Testis (tissue), 2 donors: ENCODE measurements at regions not wholly inside any gene's neighbourhood (a gene's known extent, or its start where the extent isn't known, plus 50 kb on each side); places are given as distances from the start of the nearest gene placed in this dataset.

Experiments used
- DNase-seq: peaks from one replicate; pipeline ENCODE4 v3.0.0-alpha.2; 2019
- H3K27ac ChIP-seq, 2 donors: fragments of 200-600 bp; sonication (generic); one replicate each; pipeline ENCODE4 v1.5.1; 2019
- H3K27me3 ChIP-seq: fragments of 200-600 bp; sonication (generic); one replicate; pipeline ENCODE4 v1.5.1; 2019
- H3K36me3 ChIP-seq: fragments of 200-600 bp; sonication (generic); one replicate; pipeline ENCODE4 v1.5.1; 2017; ENCODE audit warnings: low read depth; ENCODE audit errors: missing control alignments
- H3K4me1 ChIP-seq: fragments of 200-600 bp; sonication (generic); one replicate; pipeline ENCODE4 v1.5.1; 2019
- H3K4me3 ChIP-seq, 2 donors: fragments of 200-600 bp; sonication (generic); one replicate each; pipeline ENCODE4 v1.5.1; 2017 to 2019
- H3K9me3 ChIP-seq: fragments of 200-600 bp; sonication (generic); one replicate; pipeline ENCODE4 v1.5.1; 2017
- CTCF ChIP-seq, 3 experiments: fragments of 450-650 bp in 2 of 3; fragments of 200-600 bp in 1 of 3; sonication (generic) in 1 of 3; IDR thresholded peaks; one replicate each; pipeline ENCODE4 v1.5.1; 2016 to 2019; ENCODE audit warnings: antibody characterized with exemption in 3 of 3, mild to moderate bottlenecking in 2 of 3, moderate library complexity in 1 of 3
- POLR2A ChIP-seq: fragments of 450-650 bp; IDR thresholded peaks from one replicate; pipeline ENCODE4 v1.6.1; 2017; ENCODE audit warnings: antibody characterized with exemption, mild to moderate bottlenecking, moderate library complexity
- WGBS, 2 donors: methylation state at CpG; one replicate each; pipeline ENCODE4 v1.1.5; 2018; 5-methylcytosine and 5-hydroxymethylcytosine counted together
- intact Hi-C: fragments of 100-400 bp; cut with DNase I; formaldehyde crosslinking; loops from one replicate; pipeline ENCODE4 v1.15.1; 2023; ENCODE audit warnings: low total_unique reads

- TF ChIP-seq POLR2A (no peak), CTCF (IDR thresholded peaks at IDR 0.05) (no peak)
- intact Hi-C loops: no loop called here
- H3K27me3 ChIP-seq: no peaks in the 10 kb centered on the region
- 88 to 93% methylated on average over 2 to 3 of the region's 3 CpGs for WGBS, 2 donors
- no peak overlapping the region for H3K27ac ChIP-seq
- no peak for DNase-seq
- H3K4me3 ChIP-seq: no peak overlapping the region
- no peaks in the 10 kb centered on the region for H3K4me1 ChIP-seq
- H3K36me3 ChIP-seq: no peaks in the 10 kb centered on the region
- no peaks in the 10 kb centered on the region for H3K9me3 ChIP-seq
Observed at GRCh38 chr4:120395746-120396145, 329.1 kb upstream of the MAD2L1 start.

DNA sequence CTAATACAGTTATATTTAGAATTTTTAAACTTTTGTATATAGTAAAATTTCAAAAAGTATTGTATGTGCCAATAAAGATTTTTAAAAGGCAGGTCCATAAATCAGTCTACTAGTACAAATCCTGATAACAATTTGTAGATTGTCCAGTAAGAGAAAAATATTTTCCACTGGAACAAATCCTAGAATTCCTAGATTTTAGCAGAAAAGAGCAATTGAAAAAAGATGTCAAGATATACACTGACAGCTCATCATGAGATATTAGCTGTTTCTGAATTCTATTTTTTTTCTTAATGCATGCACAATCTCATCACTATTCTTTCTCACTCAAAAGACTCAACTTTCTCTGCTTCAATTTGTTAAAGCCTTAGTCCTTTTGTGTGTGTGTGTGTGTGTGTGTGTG is 289.2 kb upstream of the MAD2L1 start:
- no peak for TF ChIP-seq CTCF (IDR thresholded peaks at IDR 0.05)
- TF ChIP-seq POLR2A: no peak
- Histone ChIP-seq H3K27ac (no peak overlapping the region), H3K4me1 (no peaks in the 10 kb centered on the region), H3K4me3 (no peak overlapping the region), H3K9me3 (no peaks in the 10 kb centered on the region), H3K27me3 (no peaks in the 10 kb centered on the region), H3K36me3 (no peaks in the 10 kb centered on the region)
- intact Hi-C loops: no loop called here
- DNase-seq: no peak

- Histone ChIP-seq H3K4me3 (no peak overlapping the region), H3K36me3 (no peaks in the 10 kb centered on the region), H3K9me3 (no peaks in the 10 kb centered on the region), H3K4me1 (no peaks in the 10 kb centered on the region), H3K27ac (no peak overlapping the region), H3K27me3 (no peaks in the 10 kb centered on the region)
- DNase-seq: no peak
- intact Hi-C loops: no loop called here
- no peak for TF ChIP-seq POLR2A
- no peak for TF ChIP-seq CTCF (IDR thresholded peaks at IDR 0.05)
- 52 to 68% methylated on average over 1 of the region's 1 CpG for WGBS, 2 donors
Observed at GRCh38 chr4:120354381-120354780, 287.7 kb upstream of the MAD2L1 start.

GRCh38 chr4:120353235-120353634 is 286.6 kb upstream of the MAD2L1 start:
- Histone ChIP-seq H3K27me3 (no peaks in the 10 kb centered on the region), H3K4me3 (no peak overlapping the region), H3K36me3 (no peaks in the 10 kb centered on the region), H3K27ac (no peak overlapping the region), H3K4me1 (no peaks in the 10 kb centered on the region), H3K9me3 (no peaks in the 10 kb centered on the region)
- TF ChIP-seq POLR2A (no peak), CTCF (IDR thresholded peaks at IDR 0.05) (no peak)
- no peak for DNase-seq
- intact Hi-C loops: no loop called here
- WGBS, 2 donors: 41 to 54% methylated on average over 6 of the region's 6 CpGs

- no peak for TF ChIP-seq POLR2A
- TF ChIP-seq CTCF (IDR thresholded peaks at IDR 0.05): no peak
- no peaks in the 10 kb centered on the region for H3K4me1 ChIP-seq
- WGBS, 2 donors: 84 to 90% methylated on average over 1 of the region's 1 CpG
- H3K27me3 ChIP-seq: no peaks in the 10 kb centered on the region
- H3K9me3 ChIP-seq: no peaks in the 10 kb centered on the region
- intact Hi-C loops: no loop called here
- no peaks in the 10 kb centered on the region for H3K36me3 ChIP-seq
- H3K4me3 ChIP-seq: no peak overlapping the region
- H3K27ac ChIP-seq: no peak overlapping the region
- DNase-seq: no peak
Observed at GRCh38 chr4:120352739-120353138, 286.1 kb upstream of the MAD2L1 start.
